A549 (cell line): ENCODE measurements at regions not wholly inside any gene's neighbourhood (a gene's known extent, or its start where the extent isn't known, plus 50 kb on each side); places are given as distances from the start of the nearest gene placed in this dataset.

ENCODE experiments used
- JUN ChIP-seq, 2 experiments: fragments of >200 bp; sonication (Bioruptor Twin); formaldehyde crosslinking; IDR thresholded peaks; 2 replicates in 1 of 2; 3 replicates in 1 of 2; pipeline ENCODE4 v1.6.1; 2016 to 2017
- KDM1A ChIP-seq: fragments of 200-600 bp; sonication (generic); IDR thresholded peaks from 2 replicates; pipeline ENCODE4 v1.6.1; 2016; ENCODE audit warnings: low read depth, mild to moderate bottlenecking
- POLR2A ChIP-seq: IDR thresholded peaks from 2 replicates; pipeline ENCODE4 v1.6.1; 2012; ENCODE audit warnings: mild to moderate bottlenecking, low read length
- RFX5 ChIP-seq: fragments of 450-650 bp; IDR thresholded peaks from 2 replicates; pipeline ENCODE4 v1.7.1; 2014; ENCODE audit warnings: antibody characterized with exemption, mild to moderate bottlenecking, moderate library complexity
- TF ChIP-seq, protein P1 (sequence below): IDR thresholded peaks from 2 replicates; pipeline ENCODE4 v1.6.1; 2012; ENCODE audit warnings: low read depth, borderline replicate concordance
- TF ChIP-seq, protein P2 (sequence below): IDR thresholded peaks from 2 replicates; pipeline ENCODE4 v1.6.1; 2012
- TF ChIP-seq, protein P3 (sequence below): fragments of 200-600 bp; sonication (generic); IDR thresholded peaks from 2 replicates; pipeline ENCODE4 v1.6.1; 2016; ENCODE audit warnings: antibody characterized with exemption, mild to moderate bottlenecking, moderate library complexity
- TF ChIP-seq, protein P4 (sequence below): fragments of >200 bp; sonication (Bioruptor Twin); formaldehyde crosslinking; IDR thresholded peaks from 3 replicates; pipeline ENCODE4 v1.5.1; 2016

DNA sequence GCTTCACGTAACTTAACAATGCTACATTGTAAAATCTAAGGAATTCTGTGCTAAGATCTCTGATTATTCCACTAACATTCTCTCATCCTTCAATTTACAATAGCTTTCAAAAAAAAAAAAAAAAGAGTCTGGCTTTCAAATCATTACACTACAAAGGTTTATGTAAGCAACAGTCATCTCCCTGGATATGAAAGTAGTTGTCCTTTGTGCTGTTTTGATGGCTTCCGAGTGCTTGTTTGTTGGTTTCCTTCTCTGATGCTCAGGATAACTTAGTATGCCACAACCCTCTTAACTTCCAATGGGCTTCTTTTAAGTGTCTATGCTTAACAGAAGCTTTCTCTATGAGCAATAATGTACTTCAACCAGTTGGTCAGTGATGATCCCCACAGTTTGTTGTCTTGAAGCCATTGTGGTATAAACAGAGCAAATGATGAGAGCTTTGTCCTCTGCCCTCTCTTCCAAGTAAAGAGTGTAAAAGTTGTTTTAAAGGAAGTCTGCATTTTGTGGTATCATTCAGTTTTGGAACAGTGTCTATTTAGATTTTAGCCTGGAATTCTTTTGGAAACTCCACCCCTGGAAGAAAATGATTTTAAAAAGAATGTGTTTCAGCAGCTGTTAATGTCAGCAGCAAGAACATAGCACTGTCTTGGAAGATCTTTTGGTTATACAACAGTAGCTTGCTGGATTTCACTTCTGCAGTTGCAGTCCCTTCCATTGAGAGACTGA, 396.1 kb upstream of the RGS6 start:
- TF ChIP-seq, protein P1, sequence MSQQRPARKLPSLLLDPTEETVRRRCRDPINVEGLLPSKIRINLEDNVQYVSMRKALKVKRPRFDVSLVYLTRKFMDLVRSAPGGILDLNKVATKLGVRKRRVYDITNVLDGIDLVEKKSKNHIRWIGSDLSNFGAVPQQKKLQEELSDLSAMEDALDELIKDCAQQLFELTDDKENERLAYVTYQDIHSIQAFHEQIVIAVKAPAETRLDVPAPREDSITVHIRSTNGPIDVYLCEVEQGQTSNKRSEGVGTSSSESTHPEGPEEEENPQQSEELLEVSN, result no peak
- TF ChIP-seq, protein P2, sequence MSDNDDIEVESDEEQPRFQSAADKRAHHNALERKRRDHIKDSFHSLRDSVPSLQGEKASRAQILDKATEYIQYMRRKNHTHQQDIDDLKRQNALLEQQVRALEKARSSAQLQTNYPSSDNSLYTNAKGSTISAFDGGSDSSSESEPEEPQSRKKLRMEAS, result no peak
- TF ChIP-seq, protein P3, sequence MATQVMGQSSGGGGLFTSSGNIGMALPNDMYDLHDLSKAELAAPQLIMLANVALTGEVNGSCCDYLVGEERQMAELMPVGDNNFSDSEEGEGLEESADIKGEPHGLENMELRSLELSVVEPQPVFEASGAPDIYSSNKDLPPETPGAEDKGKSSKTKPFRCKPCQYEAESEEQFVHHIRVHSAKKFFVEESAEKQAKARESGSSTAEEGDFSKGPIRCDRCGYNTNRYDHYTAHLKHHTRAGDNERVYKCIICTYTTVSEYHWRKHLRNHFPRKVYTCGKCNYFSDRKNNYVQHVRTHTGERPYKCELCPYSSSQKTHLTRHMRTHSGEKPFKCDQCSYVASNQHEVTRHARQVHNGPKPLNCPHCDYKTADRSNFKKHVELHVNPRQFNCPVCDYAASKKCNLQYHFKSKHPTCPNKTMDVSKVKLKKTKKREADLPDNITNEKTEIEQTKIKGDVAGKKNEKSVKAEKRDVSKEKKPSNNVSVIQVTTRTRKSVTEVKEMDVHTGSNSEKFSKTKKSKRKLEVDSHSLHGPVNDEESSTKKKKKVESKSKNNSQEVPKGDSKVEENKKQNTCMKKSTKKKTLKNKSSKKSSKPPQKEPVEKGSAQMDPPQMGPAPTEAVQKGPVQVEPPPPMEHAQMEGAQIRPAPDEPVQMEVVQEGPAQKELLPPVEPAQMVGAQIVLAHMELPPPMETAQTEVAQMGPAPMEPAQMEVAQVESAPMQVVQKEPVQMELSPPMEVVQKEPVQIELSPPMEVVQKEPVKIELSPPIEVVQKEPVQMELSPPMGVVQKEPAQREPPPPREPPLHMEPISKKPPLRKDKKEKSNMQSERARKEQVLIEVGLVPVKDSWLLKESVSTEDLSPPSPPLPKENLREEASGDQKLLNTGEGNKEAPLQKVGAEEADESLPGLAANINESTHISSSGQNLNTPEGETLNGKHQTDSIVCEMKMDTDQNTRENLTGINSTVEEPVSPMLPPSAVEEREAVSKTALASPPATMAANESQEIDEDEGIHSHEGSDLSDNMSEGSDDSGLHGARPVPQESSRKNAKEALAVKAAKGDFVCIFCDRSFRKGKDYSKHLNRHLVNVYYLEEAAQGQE, result no peak
- no peak for TF ChIP-seq POLR2A
- TF ChIP-seq JUN (IDR thresholded peaks at IDR 0.05), result no peak
- TF ChIP-seq, protein P4, sequence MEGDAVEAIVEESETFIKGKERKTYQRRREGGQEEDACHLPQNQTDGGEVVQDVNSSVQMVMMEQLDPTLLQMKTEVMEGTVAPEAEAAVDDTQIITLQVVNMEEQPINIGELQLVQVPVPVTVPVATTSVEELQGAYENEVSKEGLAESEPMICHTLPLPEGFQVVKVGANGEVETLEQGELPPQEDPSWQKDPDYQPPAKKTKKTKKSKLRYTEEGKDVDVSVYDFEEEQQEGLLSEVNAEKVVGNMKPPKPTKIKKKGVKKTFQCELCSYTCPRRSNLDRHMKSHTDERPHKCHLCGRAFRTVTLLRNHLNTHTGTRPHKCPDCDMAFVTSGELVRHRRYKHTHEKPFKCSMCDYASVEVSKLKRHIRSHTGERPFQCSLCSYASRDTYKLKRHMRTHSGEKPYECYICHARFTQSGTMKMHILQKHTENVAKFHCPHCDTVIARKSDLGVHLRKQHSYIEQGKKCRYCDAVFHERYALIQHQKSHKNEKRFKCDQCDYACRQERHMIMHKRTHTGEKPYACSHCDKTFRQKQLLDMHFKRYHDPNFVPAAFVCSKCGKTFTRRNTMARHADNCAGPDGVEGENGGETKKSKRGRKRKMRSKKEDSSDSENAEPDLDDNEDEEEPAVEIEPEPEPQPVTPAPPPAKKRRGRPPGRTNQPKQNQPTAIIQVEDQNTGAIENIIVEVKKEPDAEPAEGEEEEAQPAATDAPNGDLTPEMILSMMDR, result no peak
- TF ChIP-seq RFX5, result no peak
- TF ChIP-seq KDM1A, result no peak
